ENCODE measurements at regions not wholly inside any gene's neighbourhood (a gene's known extent, or its start where the extent isn't known, plus 50 kb on each side); places are given as distances from the start of the nearest gene placed in this dataset.

- ChIA-PET CTCF (interaction anchor here (1.4 kb wide), 1 partner anchor 15 kb away, joined by 3 read pairs; no protein-coding TSS in a partner anchor), POLR2A (no interaction called here)
Observed at GRCh38 chr14:89589400-89590118, 172.5 kb upstream of the FOXN3 start.

GRCh38 chr14:89588840-89589296 is 171.8 kb upstream of the FOXN3 start:
- ChIA-PET POLR2A (no interaction called here), CTCF (interaction anchor here (1.4 kb wide), 1 partner anchor 14 kb away, joined by 3 read pairs; no protein-coding TSS in a partner anchor)

GRCh38 chr14:89588016-89588415 is 171.0 kb upstream of the FOXN3 start:
- ChIA-PET CTCF (interaction anchor here (1.4 kb wide), 1 partner anchor 13 kb away, joined by 3 read pairs; no protein-coding TSS in a partner anchor), POLR2A (no interaction called here)

GRCh38 chr14:89587136-89587420 is 170.0 kb upstream of the FOXN3 start:
- POLR2A ChIA-PET = no interaction called here
- CTCF ChIA-PET = no interaction called here

- CTCF ChIA-PET = no interaction called here
- POLR2A ChIA-PET = no interaction called here
Observed at GRCh38 chr14:89586258-89587135, 169.5 kb upstream of the FOXN3 start.

- CTCF ChIA-PET = interaction anchor here (1.2 kb wide), 1 partner anchor 14 kb away, joined by 3 read pairs; no protein-coding TSS in a partner anchor
- POLR2A ChIA-PET = no interaction called here
Observed at GRCh38 chr14:89578156-89578555, 161.1 kb upstream of the FOXN3 start.

- POLR2A ChIA-PET = no interaction called here
- CTCF ChIA-PET = no interaction called here
Observed at GRCh38 chr14:89576960-89577359, 159.9 kb upstream of the FOXN3 start.

- ChIA-PET POLR2A (no interaction called here), CTCF (no interaction called here)
Observed at GRCh38 chr14:89576145-89576927, 159.3 kb upstream of the FOXN3 start.

- ChIA-PET CTCF (interaction anchor here (0.6 to 0.8 kb wide), 2 partner anchors 13 to 198 kb away, joined by 3 read pairs; no protein-coding TSS in a partner anchor), POLR2A (no interaction called here)
Observed at GRCh38 chr14:89575386-89576061, 158.5 kb upstream of the FOXN3 start.

GRCh38 chr14:89574420-89574819 is 157.4 kb upstream of the FOXN3 start:
- CTCF ChIA-PET = interaction anchor here (0.8 kb wide), 1 partner anchor 14 kb away, joined by 3 read pairs; no protein-coding TSS in a partner anchor
- POLR2A ChIA-PET = no interaction called here

- ChIA-PET CTCF (no interaction called here), POLR2A (no interaction called here)
Observed at GRCh38 chr14:89573399-89573657, 156.3 kb upstream of the FOXN3 start.

- ChIA-PET CTCF (no interaction called here), POLR2A (interaction anchor here (0.6 kb wide), 1 partner anchor 156 kb away, joined by 3 read pairs; the partner anchor contains the start of gene FOXN3)
Observed at GRCh38 chr14:89572596-89573398, 155.8 kb upstream of the FOXN3 start.

GRCh38 chr14:89571491-89571890 is 154.5 kb upstream of the FOXN3 start:
- ChIA-PET POLR2A (no interaction called here), CTCF (no interaction called here)

GRCh38 chr14:89566644-89567415 is 149.8 kb upstream of the FOXN3 start:
- CTCF ChIA-PET = interaction anchor here (0.6 kb wide), 2 partner anchors 19 to 32 kb away, joined by 3 read pairs; no protein-coding TSS in a partner anchor

GRCh38 chr14:89566180-89566579 is 149.1 kb upstream of the FOXN3 start:
- ChIA-PET POLR2A (no interaction called here), CTCF (no interaction called here)

More at GRCh38 chr14:89566644-89567415, 149.8 kb upstream of the FOXN3 start:
- POLR2A ChIA-PET = no interaction called here

GRCh38 chr14:89565607-89566006 is 148.6 kb upstream of the FOXN3 start:
- ChIA-PET CTCF (no interaction called here), POLR2A (no interaction called here)

- POLR2A ChIA-PET = interaction anchor here (0.6 kb wide), 1 partner anchor 256 kb away, joined by 3 read pairs; no protein-coding TSS in a partner anchor
- CTCF ChIA-PET = no interaction called here
Observed at GRCh38 chr14:89564989-89565388, 148.0 kb upstream of the FOXN3 start.

Data from activated CD8-positive, alpha-beta memory T cell treated with anti-CD3 and anti-CD28 coated beads for 36 hours (primary cell).